ENCODE measurements at regions not wholly inside any gene's neighbourhood (a gene's known extent, or its start where the extent isn't known, plus 50 kb on each side); places are given as distances from the start of the nearest gene placed in this dataset.
A peak's percentile ranks its signal among the peaks of the same experiment; 100 is the strongest.

- H3K4me1 Mint-ChIP-seq (ENCODE audit: low read depth), result no peaks in the 10 kb centered on the region
- H3K36me3 Mint-ChIP-seq (ENCODE audit: low read depth), result no peaks in the 10 kb centered on the region
- H3K4me3 Mint-ChIP-seq, result no peak overlapping the region
- H3K27ac Mint-ChIP-seq, result no peak overlapping the region
- no peak for DNase-seq
- H3K27me3 Mint-ChIP-seq, result peaks cover 2% of the 10 kb centered on the region
- no peaks in the 10 kb centered on the region for H3K9me3 Mint-ChIP-seq
These were observed 674.7 kb downstream of the PLCL1 start for GRCh38 chr2:198479065-198479464.

GRCh38 chr2:198478361-198478760 is 674.0 kb downstream of the PLCL1 start:
- Mint-ChIP-seq H3K4me1 (ENCODE audit: low read depth) (no peaks in the 10 kb centered on the region), H3K27me3 (peaks cover 2% of the 10 kb centered on the region)

GRCh38 chr2:198476007-198476406 is 671.6 kb downstream of the PLCL1 start:
- Mint-ChIP-seq H3K4me1 (ENCODE audit: low read depth) (no peaks in the 10 kb centered on the region), H3K4me3 (no peak overlapping the region), H3K27me3 (peaks cover 2% of the 10 kb centered on the region), H3K9me3 (no peaks in the 10 kb centered on the region), H3K27ac (no peak overlapping the region), H3K36me3 (ENCODE audit: low read depth) (no peaks in the 10 kb centered on the region)
- DNase-seq, result no peak

More at GRCh38 chr2:198478361-198478760, 674.0 kb downstream of the PLCL1 start:
- no peak overlapping the region for H3K27ac Mint-ChIP-seq
- no peaks in the 10 kb centered on the region for H3K36me3 Mint-ChIP-seq (ENCODE audit: low read depth)
- no peak overlapping the region for H3K4me3 Mint-ChIP-seq
- no peak for DNase-seq
- H3K9me3 Mint-ChIP-seq, result no peaks in the 10 kb centered on the region

- no peaks in the 10 kb centered on the region for H3K27me3 Mint-ChIP-seq
- no peak overlapping the region for H3K27ac Mint-ChIP-seq
- H3K4me1 Mint-ChIP-seq (ENCODE audit: low read depth), result no peaks in the 10 kb centered on the region
- DNase-seq, result no peak
- H3K36me3 Mint-ChIP-seq (ENCODE audit: low read depth), result no peaks in the 10 kb centered on the region
- H3K9me3 Mint-ChIP-seq, result no peaks in the 10 kb centered on the region
- H3K4me3 Mint-ChIP-seq, result no peak overlapping the region
These were observed 666.9 kb downstream of the PLCL1 start for GRCh38 chr2:198471291-198471690.

- Mint-ChIP-seq H3K4me3 (no peak overlapping the region), H3K4me1 (ENCODE audit: low read depth) (no peaks in the 10 kb centered on the region), H3K27ac (no peak overlapping the region), H3K36me3 (ENCODE audit: low read depth) (no peaks in the 10 kb centered on the region), H3K27me3 (peaks cover 4% of the 10 kb centered on the region), H3K9me3 (no peaks in the 10 kb centered on the region)
- no peak for DNase-seq
These were observed 663.7 kb downstream of the PLCL1 start for GRCh38 chr2:198468136-198468535.

- Mint-ChIP-seq H3K27me3 (peaks cover 4% of the 10 kb centered on the region), H3K9me3 (no peaks in the 10 kb centered on the region), H3K27ac (no peak overlapping the region), H3K4me1 (ENCODE audit: low read depth) (no peaks in the 10 kb centered on the region), H3K36me3 (ENCODE audit: low read depth) (no peaks in the 10 kb centered on the region), H3K4me3 (no peak overlapping the region)
- no peak for DNase-seq
These were observed 661.6 kb downstream of the PLCL1 start for GRCh38 chr2:198465970-198466369.

GRCh38 chr2:198456418-198456817 is 652.0 kb downstream of the PLCL1 start:
- no peak overlapping the region for H3K27ac Mint-ChIP-seq
- DNase-seq, result no peak
- no peaks in the 10 kb centered on the region for H3K36me3 Mint-ChIP-seq (ENCODE audit: low read depth)
- no peak overlapping the region for H3K4me3 Mint-ChIP-seq
- no peaks in the 10 kb centered on the region for H3K9me3 Mint-ChIP-seq
- no peaks in the 10 kb centered on the region for H3K4me1 Mint-ChIP-seq (ENCODE audit: low read depth)
- H3K27me3 Mint-ChIP-seq, result no peaks in the 10 kb centered on the region

- no peaks in the 10 kb centered on the region for H3K4me1 Mint-ChIP-seq (ENCODE audit: low read depth)
- no peaks in the 10 kb centered on the region for H3K36me3 Mint-ChIP-seq (ENCODE audit: low read depth)
- no peak overlapping the region for H3K4me3 Mint-ChIP-seq
- no peaks in the 10 kb centered on the region for H3K27me3 Mint-ChIP-seq
- H3K9me3 Mint-ChIP-seq, result no peaks in the 10 kb centered on the region
- no peak overlapping the region for H3K27ac Mint-ChIP-seq
- DNase-seq, result no peak
These were observed 649.5 kb downstream of the PLCL1 start for GRCh38 chr2:198453866-198454265.

GRCh38 chr2:198452327-198452726 is 647.9 kb downstream of the PLCL1 start:
- no peaks in the 10 kb centered on the region for H3K36me3 Mint-ChIP-seq (ENCODE audit: low read depth)
- no peaks in the 10 kb centered on the region for H3K27me3 Mint-ChIP-seq
- DNase-seq, result no peak
- no peak overlapping the region for H3K4me3 Mint-ChIP-seq
- no peaks in the 10 kb centered on the region for H3K4me1 Mint-ChIP-seq (ENCODE audit: low read depth)
- no peak overlapping the region for H3K27ac Mint-ChIP-seq
- H3K9me3 Mint-ChIP-seq, result no peaks in the 10 kb centered on the region

GRCh38 chr2:198448789-198449188 is 644.4 kb downstream of the PLCL1 start:
- no peak for DNase-seq
- Mint-ChIP-seq H3K27ac (no peak overlapping the region), H3K4me3 (no peak overlapping the region), H3K9me3 (no peaks in the 10 kb centered on the region), H3K36me3 (ENCODE audit: low read depth) (no peaks in the 10 kb centered on the region), H3K27me3 (peaks cover 8% of the 10 kb centered on the region), H3K4me1 (ENCODE audit: low read depth) (no peaks in the 10 kb centered on the region)

GRCh38 chr2:198444800-198445287 is 640.5 kb downstream of the PLCL1 start:
- DNase-seq, result no peak
- peaks cover 16% of the 10 kb centered on the region for H3K4me1 Mint-ChIP-seq (ENCODE audit: low read depth)
- peaks cover 15% of the 10 kb centered on the region for H3K27me3 Mint-ChIP-seq
- H3K36me3 Mint-ChIP-seq (ENCODE audit: low read depth), result no peaks in the 10 kb centered on the region
- no peak overlapping the region for H3K27ac Mint-ChIP-seq
- H3K4me3 Mint-ChIP-seq, result no peak overlapping the region
- H3K9me3 Mint-ChIP-seq, result no peaks in the 10 kb centered on the region

GRCh38 chr2:198441901-198442300 is 637.5 kb downstream of the PLCL1 start:
- H3K4me1 Mint-ChIP-seq (ENCODE audit: low read depth), result peaks cover 16% of the 10 kb centered on the region
- DNase-seq, result no peak
- no peak overlapping the region for H3K4me3 Mint-ChIP-seq
- H3K9me3 Mint-ChIP-seq, result no peaks in the 10 kb centered on the region
- H3K36me3 Mint-ChIP-seq (ENCODE audit: low read depth), result no peaks in the 10 kb centered on the region
- peak overlapping the region; percentile 68 for H3K27ac Mint-ChIP-seq
- peaks cover 21% of the 10 kb centered on the region for H3K27me3 Mint-ChIP-seq

GRCh38 chr2:198441246-198441645 is 636.9 kb downstream of the PLCL1 start:
- H3K9me3 Mint-ChIP-seq, result no peaks in the 10 kb centered on the region
- peaks cover 25% of the 10 kb centered on the region for H3K27me3 Mint-ChIP-seq
- H3K36me3 Mint-ChIP-seq (ENCODE audit: low read depth), result no peaks in the 10 kb centered on the region
- H3K4me1 Mint-ChIP-seq (ENCODE audit: low read depth), result peaks cover 16% of the 10 kb centered on the region
- H3K4me3 Mint-ChIP-seq, result no peak overlapping the region
- no peak for DNase-seq
- peak overlapping the region; percentile 68 for H3K27ac Mint-ChIP-seq

- Mint-ChIP-seq H3K4me3 (no peak overlapping the region), H3K4me1 (ENCODE audit: low read depth) (peaks cover 16% of the 10 kb centered on the region), H3K36me3 (ENCODE audit: low read depth) (no peaks in the 10 kb centered on the region), H3K27me3 (peaks cover 28% of the 10 kb centered on the region), H3K27ac (no peak overlapping the region), H3K9me3 (no peaks in the 10 kb centered on the region)
- no peak for DNase-seq
These were observed 636.4 kb downstream of the PLCL1 start for GRCh38 chr2:198440833-198441232.

GRCh38 chr2:198438331-198438730 is 633.9 kb downstream of the PLCL1 start:
- Mint-ChIP-seq H3K4me1 (ENCODE audit: low read depth) (peaks cover 16% of the 10 kb centered on the region), H3K36me3 (ENCODE audit: low read depth) (no peaks in the 10 kb centered on the region), H3K27me3 (peaks cover 24% of the 10 kb centered on the region), H3K4me3 (no peak overlapping the region), H3K9me3 (no peaks in the 10 kb centered on the region), H3K27ac (no peak overlapping the region)
- no peak for DNase-seq

GRCh38 chr2:198424112-198424511 is 619.7 kb downstream of the PLCL1 start:
- Mint-ChIP-seq H3K27me3 (no peaks in the 10 kb centered on the region), H3K4me3 (no peak overlapping the region), H3K27ac (no peak overlapping the region), H3K36me3 (ENCODE audit: low read depth) (no peaks in the 10 kb centered on the region), H3K4me1 (ENCODE audit: low read depth) (peaks cover 6% of the 10 kb centered on the region), H3K9me3 (no peaks in the 10 kb centered on the region)
- DNase-seq, result no peak
